ENCODE measurements at regions not wholly inside any gene's neighbourhood (a gene's known extent, or its start where the extent isn't known, plus 50 kb on each side); places are given as distances from the start of the nearest gene placed in this dataset.

- TF ChIP-seq HMGA2 (CRISPR knock-in tag; IDR thresholded peaks at IDR 0.05) = no peak
- no peak for TF ChIP-seq MXD4 (CRISPR knock-in tag; IDR thresholded peaks at IDR 0.05; ENCODE audit: borderline replicate concordance)
- no peak for TF ChIP-seq PRRX2 (CRISPR knock-in tag; IDR thresholded peaks at IDR 0.05)
- TF ChIP-seq, protein P1, sequence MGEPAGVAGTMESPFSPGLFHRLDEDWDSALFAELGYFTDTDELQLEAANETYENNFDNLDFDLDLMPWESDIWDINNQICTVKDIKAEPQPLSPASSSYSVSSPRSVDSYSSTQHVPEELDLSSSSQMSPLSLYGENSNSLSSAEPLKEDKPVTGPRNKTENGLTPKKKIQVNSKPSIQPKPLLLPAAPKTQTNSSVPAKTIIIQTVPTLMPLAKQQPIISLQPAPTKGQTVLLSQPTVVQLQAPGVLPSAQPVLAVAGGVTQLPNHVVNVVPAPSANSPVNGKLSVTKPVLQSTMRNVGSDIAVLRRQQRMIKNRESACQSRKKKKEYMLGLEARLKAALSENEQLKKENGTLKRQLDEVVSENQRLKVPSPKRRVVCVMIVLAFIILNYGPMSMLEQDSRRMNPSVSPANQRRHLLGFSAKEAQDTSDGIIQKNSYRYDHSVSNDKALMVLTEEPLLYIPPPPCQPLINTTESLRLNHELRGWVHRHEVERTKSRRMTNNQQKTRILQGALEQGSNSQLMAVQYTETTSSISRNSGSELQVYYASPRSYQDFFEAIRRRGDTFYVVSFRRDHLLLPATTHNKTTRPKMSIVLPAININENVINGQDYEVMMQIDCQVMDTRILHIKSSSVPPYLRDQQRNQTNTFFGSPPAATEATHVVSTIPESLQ (CRISPR knock-in tag; IDR thresholded peaks at IDR 0.05) = no peak
- TF ChIP-seq, protein P2, sequence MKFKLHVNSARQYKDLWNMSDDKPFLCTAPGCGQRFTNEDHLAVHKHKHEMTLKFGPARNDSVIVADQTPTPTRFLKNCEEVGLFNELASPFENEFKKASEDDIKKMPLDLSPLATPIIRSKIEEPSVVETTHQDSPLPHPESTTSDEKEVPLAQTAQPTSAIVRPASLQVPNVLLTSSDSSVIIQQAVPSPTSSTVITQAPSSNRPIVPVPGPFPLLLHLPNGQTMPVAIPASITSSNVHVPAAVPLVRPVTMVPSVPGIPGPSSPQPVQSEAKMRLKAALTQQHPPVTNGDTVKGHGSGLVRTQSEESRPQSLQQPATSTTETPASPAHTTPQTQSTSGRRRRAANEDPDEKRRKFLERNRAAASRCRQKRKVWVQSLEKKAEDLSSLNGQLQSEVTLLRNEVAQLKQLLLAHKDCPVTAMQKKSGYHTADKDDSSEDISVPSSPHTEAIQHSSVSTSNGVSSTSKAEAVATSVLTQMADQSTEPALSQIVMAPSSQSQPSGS (CRISPR knock-in tag; IDR thresholded peaks at IDR 0.05; ENCODE audit: borderline replicate concordance, low read depth) = no peak
- ChIA-PET CTCF (no interaction called here), POLR2A (interaction anchor here (0.6 kb wide), 1 partner anchor 444 kb away, joined by 6 read pairs; no protein-coding TSS in a partner anchor)
- Mint-ChIP-seq H3K27ac (peak overlapping the region; percentile 96), H3K9me3 (peaks cover 9% of the 10 kb centered on the region; the same call in 1 of the 2 replicates), H3K27me3 (ENCODE audit: low read depth) (no peaks in the 10 kb centered on the region; the same call in 1 of the 2 replicates), H3K4me3 (no peak overlapping the region), H3K4me1 (peaks cover 32% of the 10 kb centered on the region), H3K36me3 (no peaks in the 10 kb centered on the region)
- DNase-seq (ENCODE audit: low spot score) (no peak), ATAC-seq (no peak)
These were observed 203.6 kb downstream of the WNT5A start for GRCh38 chr3:55283441-55283925.

DNA sequence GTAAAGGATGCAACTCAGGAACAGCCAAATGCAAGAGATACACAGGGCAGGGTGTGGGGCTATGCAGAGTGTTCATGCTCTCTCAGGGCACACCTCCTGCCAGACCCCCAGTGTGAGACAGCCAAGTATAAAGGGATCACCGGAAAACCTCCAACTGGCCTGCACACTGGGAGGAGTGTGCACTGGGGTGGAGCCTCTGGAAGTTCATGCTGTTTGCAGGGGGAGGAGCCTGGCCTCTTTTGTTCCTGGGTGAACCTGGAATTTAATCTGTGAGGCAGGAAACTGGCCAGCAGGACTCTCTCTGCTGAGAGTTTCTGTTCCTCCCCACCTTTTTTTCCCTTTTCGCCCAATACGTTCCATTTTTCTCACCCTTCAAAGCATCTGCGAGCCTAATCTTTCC lies 204.1 kb downstream of the WNT5A start:
- peaks cover 30% of the 10 kb centered on the region for H3K4me1 Mint-ChIP-seq
- no peak for TF ChIP-seq ZNF532 (CRISPR knock-in tag; IDR thresholded peaks at IDR 0.05; ENCODE audit: borderline replicate concordance)
- TF ChIP-seq GTF2I (CRISPR knock-in tag; conservative IDR thresholded peaks at IDR 0.05) = no peak
- TF ChIP-seq JAZF1 (CRISPR knock-in tag; IDR thresholded peaks at IDR 0.05) = no peak
- 0 out of 2 replicates have a peak, but pooled peaks have one; percentile 15 for TF ChIP-seq SP1 (CRISPR knock-in tag; conservative IDR thresholded peaks at IDR 0.05)
- TF ChIP-seq AR (CRISPR knock-in tag; IDR thresholded peaks at IDR 0.05) = no peak
- peak overlapping the region; percentile 96 for H3K27ac Mint-ChIP-seq
- H3K4me3 Mint-ChIP-seq = no peak overlapping the region
- no peaks in the 10 kb centered on the region for H3K36me3 Mint-ChIP-seq
- no peaks in the 10 kb centered on the region; the same call in 1 of the 2 replicates for H3K27me3 Mint-ChIP-seq (ENCODE audit: low read depth)
- peaks cover 9% of the 10 kb centered on the region; the same call in 1 of the 2 replicates for H3K9me3 Mint-ChIP-seq
- peak; percentile 94 for ATAC-seq
- peak; percentile 53 for DNase-seq (ENCODE audit: low spot score)
- POLR2A ChIA-PET = interaction anchor here (0.6 kb wide), 1 partner anchor 443 kb away, joined by 6 read pairs; no protein-coding TSS in a partner anchor
- CTCF ChIA-PET = no interaction called here
